ENCODE measurements at regions not wholly inside any gene's neighbourhood (a gene's known extent, or its start where the extent isn't known, plus 50 kb on each side); places are given as distances from the start of the nearest gene placed in this dataset.

DNA sequence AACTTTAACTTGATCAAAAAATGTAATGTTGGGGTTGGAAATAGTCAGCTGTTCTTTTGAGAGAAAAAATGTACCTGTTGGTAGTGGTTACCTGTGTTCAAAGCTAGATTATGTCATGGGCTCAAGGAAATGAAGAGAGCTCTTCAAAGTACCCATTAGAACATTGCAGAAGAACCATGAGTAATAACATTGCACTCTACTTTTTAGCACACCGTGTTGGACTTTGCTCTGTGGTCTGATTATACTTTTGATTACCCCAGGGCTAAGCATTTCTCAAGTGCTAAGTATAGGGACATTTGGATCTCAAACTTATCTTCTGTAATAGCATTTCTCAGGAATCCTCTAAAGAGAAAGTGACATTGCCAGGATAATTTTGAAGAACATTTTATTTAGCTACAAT, 1122.8 kb upstream of the CELF4 start:
- no peaks in the 10 kb centered on the region; a peak in 1 of 7 replicates for H3K27me3 ChIP-seq (replicated peaks in 1 of 4; ENCODE audit: control insufficient read depth in 3 of 4, extremely low read depth in 1 of 4, insufficient read depth in 3 of 4, low read length in 3 of 4)
- no peak overlapping the region for H3K18ac ChIP-seq (ENCODE audit: extremely low read depth, low read length)
- H2AFZ ChIP-seq (ENCODE audit: low read length): no peak overlapping the region
- H3K79me2 ChIP-seq (ENCODE audit: control insufficient read depth in 1 of 2, insufficient read depth in 2 of 2, low read length in 2 of 2): no peaks in the 10 kb centered on the region
- H4K5ac ChIP-seq (ENCODE audit: insufficient read length, low read depth, low read length): no peak overlapping the region
- ChIA-PET CTCF (ENCODE audit: partially characterized antibody) (interaction anchor here (0.8 kb wide), 1 partner anchor 117 kb away, joined by 3 read pairs; no protein-coding TSS in a partner anchor), POLR2A (ENCODE audit: partially characterized antibody) (no interaction called here)
- no peak overlapping the region for H3K4ac ChIP-seq (replicated peaks; ENCODE audit: insufficient read length, low read depth, low read length)
- H3K4me2 ChIP-seq (ENCODE audit: insufficient read depth in 1 of 2, low read depth in 2 of 2, low read length in 2 of 2): no peak overlapping the region
- no peak overlapping the region for H4K8ac ChIP-seq (ENCODE audit: extremely low read depth, insufficient read depth, low read length)
- no peak overlapping the region for H4K91ac ChIP-seq (replicated peaks; ENCODE audit: insufficient read length, low read length)
- no peak overlapping the region for H2BK20ac ChIP-seq (ENCODE audit: low read length)
- H3K79me1 ChIP-seq (ENCODE audit: low read depth, low read length): no peaks in the 10 kb centered on the region
- no peak overlapping the region for H3K56ac ChIP-seq (replicated peaks; ENCODE audit: insufficient read length, low read depth, low read length)
- no peaks in the 10 kb centered on the region for H4K20me1 ChIP-seq (replicated peaks in 1 of 2; ENCODE audit: control insufficient read depth in 1 of 2, insufficient read depth in 2 of 2, low read length in 2 of 2)
- no peak overlapping the region for H2BK5ac ChIP-seq (ENCODE audit: low read depth, low read length)
- H2BK120ac ChIP-seq (replicated peaks; ENCODE audit: low read depth, low read length): no peak overlapping the region
- no peak overlapping the region for H2BK15ac ChIP-seq (ENCODE audit: low read length)
- no peak overlapping the region for H2BK12ac ChIP-seq (ENCODE audit: low read depth, low read length)
- H3K36me3 ChIP-seq (ENCODE audit: control insufficient read depth in 2 of 4, insufficient read depth in 4 of 4, low read length in 3 of 4): no peaks in the 10 kb centered on the region
- TF ChIP-seq, protein P1, sequence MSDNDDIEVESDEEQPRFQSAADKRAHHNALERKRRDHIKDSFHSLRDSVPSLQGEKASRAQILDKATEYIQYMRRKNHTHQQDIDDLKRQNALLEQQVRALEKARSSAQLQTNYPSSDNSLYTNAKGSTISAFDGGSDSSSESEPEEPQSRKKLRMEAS (IDR thresholded peaks at IDR 0.05): no peak
- no peak for TF ChIP-seq SP2 (IDR thresholded peaks at IDR 0.05; ENCODE audit: low read length)
- TF ChIP-seq GTF2F1 (IDR thresholded peaks at IDR 0.05; ENCODE audit: borderline replicate concordance, low read depth, low read length): no peak
- TF ChIP-seq EGR1 (IDR thresholded peaks at IDR 0.05; ENCODE audit: borderline replicate concordance, low read depth, low read length): no peak
- TF ChIP-seq POLR2AphosphoS5 (IDR thresholded peaks at IDR 0.05; ENCODE audit: low read depth, low read length): no peak
- TF ChIP-seq, protein P2, sequence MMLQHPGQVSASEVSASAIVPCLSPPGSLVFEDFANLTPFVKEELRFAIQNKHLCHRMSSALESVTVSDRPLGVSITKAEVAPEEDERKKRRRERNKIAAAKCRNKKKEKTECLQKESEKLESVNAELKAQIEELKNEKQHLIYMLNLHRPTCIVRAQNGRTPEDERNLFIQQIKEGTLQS (IDR thresholded peaks at IDR 0.05; ENCODE audit: insufficient read depth, low read depth, low read length): no peak
- no peak for TF ChIP-seq CHD1 (IDR thresholded peaks at IDR 0.05; ENCODE audit: low read depth, low read length)
- no peak for TF ChIP-seq NRF1 (IDR thresholded peaks at IDR 0.05; ENCODE audit: low read depth, low read length)
- TF ChIP-seq JUN (IDR thresholded peaks at IDR 0.05; ENCODE audit: low read depth, low read length): no peak
- H3K27ac ChIP-seq (ENCODE audit: low read depth, low read length): no peak overlapping the region
- H3K4me1 ChIP-seq (replicated peaks in 1 of 4; ENCODE audit: control insufficient read depth in 3 of 4, insufficient read depth in 4 of 4, low read length in 3 of 4): no peaks in the 10 kb centered on the region
- no peaks in the 10 kb centered on the region for H3K9me3 ChIP-seq (ENCODE audit: insufficient read depth in 2 of 2, low read depth in 1 of 2, low read length in 1 of 2)
- DNase-seq (ENCODE audit: low read depth in 1 of 2, low spot score in 2 of 2) (no peak), FAIRE-seq (no peak)
- H3K23ac ChIP-seq (ENCODE audit: insufficient read length): no peak overlapping the region
- no peak overlapping the region for H3K9ac ChIP-seq (replicated peaks in 1 of 4; ENCODE audit: extremely low read depth in 1 of 4, low read depth in 3 of 4, low read length in 3 of 4)
- H3K23me2 ChIP-seq (ENCODE audit: low read depth, low read length): no peaks in the 10 kb centered on the region
- no peak overlapping the region for H3K14ac ChIP-seq (ENCODE audit: insufficient read length)
- no peak overlapping the region for H3K4me3 ChIP-seq (ENCODE audit: extremely low read depth in 1 of 4, insufficient read depth in 2 of 4, low read depth in 3 of 4, low read length in 4 of 4)
- H2AK5ac ChIP-seq (ENCODE audit: low read depth, low read length): no peak overlapping the region
- 89% methylated on average over 1 of the region's 1 CpG; no CpG with 5 or more reads in 1 of the 2 experiments for WGBS, 2 experiments (ENCODE audit: extremely low coverage in 1 of 2, insufficient coverage in 1 of 2, insufficient read length in 1 of 2, insufficient replicate concordance in 2 of 2, low coverage in 1 of 2, low lambda C conversion rate in 2 of 2, missing lambda C conversion rate in 1 of 2)

All from H1 (cell line).